HCEC 1CT (cell line): ENCODE measurements at regions not wholly inside any gene's neighbourhood (a gene's known extent, or its start where the extent isn't known, plus 50 kb on each side); places are given as distances from the start of the nearest gene placed in this dataset.

Experiments used
- DNase-seq: peaks from one replicate; pipeline ENCODE4 v3.0.0-alpha.2; 2017

DNA sequence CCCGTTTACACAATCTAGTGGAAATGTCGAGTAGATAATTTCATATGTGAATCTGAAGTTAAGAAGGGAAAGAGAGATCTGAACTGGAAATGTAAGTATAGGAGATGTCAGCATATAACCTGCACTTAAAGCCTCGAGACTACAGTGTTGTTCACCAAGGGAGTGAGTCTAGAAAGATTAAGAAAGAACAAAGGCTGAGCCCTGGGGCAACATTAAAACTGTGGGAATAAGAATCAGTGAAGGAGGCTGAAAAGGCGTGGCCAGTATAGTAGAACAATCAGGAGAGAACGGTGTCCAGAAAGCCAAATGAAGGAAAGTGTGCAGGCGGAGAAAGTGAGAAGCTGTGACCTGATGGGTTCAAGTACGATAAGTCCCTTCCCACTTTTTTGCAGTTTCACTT lies 118.8 kb upstream of the TENM3 start:
- no peak for DNase-seq

DNA sequence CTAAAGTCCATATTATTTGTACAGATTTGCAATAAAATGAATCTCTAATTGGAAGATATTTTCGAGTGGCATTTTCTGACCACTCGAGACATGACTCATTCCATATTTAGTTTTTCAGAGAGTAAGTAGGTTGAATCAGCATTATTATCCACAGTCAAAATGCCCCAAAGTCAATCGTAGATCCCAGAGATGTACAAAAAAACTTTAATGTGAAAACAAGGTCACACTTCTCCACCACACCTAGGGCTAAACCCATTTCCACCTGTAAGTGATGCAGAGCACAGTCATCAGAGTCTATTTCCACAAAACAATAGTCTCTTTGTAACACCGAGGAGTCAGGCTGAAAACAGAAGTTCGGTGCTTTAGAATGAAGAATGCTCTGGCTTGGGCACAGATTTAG lies 117.1 kb upstream of the TENM3 start:
- no peak for DNase-seq

- DNase-seq, result peak; percentile 43
These were observed 116.6 kb upstream of the TENM3 start for GRCh38 chr4:182126603-182127002.

DNA sequence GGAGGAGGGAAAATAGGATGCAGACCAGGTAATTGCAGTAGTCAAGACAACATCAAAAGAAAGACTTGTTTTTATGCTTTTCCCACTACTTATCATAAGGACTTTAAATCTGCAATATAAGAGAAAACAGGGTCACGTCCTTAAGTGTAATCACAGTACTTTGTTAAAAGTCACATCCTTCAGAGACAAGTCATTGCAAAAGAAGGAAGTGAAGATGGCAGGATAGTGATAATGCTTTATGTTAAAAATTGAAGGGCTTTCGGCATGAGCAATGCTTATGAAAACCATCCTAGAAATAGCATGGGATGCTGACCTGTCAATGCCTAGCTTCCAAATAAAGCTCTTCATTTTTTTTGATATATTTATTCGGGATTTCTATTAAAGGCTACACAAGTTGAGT lies 110.2 kb upstream of the TENM3 start:
- DNase-seq, result no peak

- no peak for DNase-seq
These were observed 108.9 kb upstream of the TENM3 start for GRCh38 chr4:182134261-182134660.

DNA sequence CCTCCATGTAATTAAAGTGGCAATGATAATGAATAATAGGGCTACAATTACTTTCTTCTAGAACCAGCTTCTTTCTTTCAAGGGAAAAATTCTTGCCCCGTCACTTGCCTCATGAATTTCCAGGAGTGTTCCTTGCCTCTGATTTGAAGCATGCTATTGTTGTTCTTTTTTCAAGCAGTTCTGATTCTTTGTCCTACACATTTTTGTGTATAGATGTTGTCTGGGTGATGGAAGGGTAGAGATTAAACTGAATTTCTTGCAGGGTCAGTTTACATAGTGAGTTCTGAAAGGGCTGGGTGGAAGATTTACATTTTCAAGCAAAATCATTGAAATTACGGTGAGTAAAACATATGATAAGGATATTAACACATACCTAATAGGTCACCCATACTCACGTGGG lies 107.0 kb upstream of the TENM3 start:
- no peak for DNase-seq

DNA sequence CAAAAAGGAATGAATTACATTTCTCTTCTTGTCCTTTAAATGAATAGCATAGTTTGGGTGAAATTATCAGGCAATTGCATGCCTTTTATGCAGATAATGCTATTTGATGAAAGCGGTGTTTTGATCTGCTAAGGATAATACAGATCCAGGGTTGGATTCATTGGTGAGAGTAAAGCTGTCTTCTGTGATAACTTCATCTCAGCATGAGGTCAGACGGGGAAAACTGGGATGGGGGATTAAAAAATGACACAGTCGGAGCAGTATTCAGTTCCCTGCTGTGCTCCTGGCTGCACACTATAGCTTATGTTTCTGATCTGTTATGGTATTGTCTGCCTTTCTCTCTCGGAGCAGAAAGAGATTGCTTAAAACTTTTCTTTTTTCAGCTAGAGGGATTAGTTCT lies 105.9 kb upstream of the TENM3 start:
- DNase-seq, result no peak

DNA sequence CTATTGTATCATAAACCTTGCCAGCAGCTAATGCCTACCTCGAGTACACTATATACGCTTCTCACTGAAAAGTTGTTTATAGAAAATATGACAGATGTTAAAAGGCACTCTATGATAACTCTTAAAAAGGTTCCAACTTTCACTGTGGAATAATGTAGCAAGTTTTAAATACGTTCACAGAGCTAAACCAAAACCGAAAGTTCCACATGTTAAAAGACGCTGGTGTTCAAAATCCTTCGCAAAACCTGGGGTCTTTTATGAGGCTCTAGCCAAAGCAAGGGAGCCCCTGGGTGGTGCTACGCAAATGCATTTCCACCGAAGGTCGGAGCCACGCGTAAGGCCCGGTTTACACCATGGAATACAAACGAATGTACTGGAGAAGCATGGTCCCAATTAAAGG lies 103.7 kb upstream of the TENM3 start:
- no peak for DNase-seq

DNA sequence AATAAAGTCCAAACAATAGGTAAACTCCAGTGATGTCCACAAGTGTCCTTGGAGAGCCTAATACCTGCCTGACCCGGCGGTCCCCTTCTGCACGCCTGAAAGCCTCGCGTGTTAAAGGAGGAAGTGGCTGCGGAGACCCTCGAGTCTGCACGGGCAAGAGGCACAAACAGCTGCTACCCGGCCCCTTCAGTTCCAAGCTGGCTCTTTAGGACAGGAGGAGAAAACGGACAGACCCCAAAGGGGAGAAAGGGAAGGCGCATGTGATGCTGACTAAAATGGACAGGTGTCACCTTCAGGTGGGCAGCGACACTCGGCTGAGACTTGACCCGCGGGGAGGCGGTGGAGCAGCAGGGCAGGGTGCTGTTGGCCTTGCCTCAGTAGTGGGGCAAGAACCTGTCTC lies 102.7 kb upstream of the TENM3 start:
- DNase-seq, result no peak

GRCh38 chr4:182141061-182141460 lies 102.1 kb upstream of the TENM3 start:
- no peak for DNase-seq

DNA sequence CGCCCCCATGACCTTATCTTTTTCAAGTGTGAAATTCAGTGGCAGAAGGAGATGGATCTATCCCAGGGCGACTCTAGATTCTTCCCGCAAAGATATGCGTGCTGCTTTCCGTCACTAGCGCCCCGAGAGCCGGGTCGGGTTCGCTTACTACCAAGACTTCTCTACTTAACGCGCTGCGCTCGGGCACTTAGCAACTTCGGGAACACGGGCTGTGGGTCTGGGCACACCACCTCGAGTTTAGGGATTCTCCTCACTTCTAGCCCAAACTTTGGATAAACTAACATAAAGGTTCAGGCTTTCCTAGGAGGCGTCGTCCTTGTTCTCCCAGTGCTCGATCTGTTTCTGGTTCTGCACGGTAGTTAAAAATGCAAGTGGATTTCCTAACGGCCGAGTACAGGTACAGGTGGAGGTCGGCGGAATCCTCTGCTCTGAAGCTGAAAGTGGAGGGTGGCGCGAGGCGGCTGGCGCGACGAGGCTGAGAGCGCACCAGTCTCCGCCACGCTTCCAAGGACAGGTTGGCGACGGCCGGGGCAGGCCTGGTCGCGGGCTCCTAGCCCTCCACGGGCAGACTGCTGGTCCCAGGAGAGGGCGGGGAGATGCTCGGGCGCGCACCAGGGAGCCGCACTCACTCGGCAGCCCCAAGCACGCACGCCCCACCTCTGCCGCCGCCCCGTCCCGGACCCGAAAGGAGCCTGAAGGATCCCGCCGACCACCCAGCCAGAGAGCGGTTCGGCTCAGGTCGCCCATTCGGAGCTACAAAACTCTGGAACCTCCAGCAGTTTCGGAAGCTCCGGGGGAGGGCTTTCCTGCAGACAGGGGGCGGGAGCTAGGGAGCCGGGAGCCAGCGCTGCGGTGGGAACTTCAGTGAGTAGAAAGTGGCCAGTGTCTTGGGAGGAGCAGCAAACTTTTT lies 100.8 kb upstream of the TENM3 start:
- no peak for DNase-seq

DNA sequence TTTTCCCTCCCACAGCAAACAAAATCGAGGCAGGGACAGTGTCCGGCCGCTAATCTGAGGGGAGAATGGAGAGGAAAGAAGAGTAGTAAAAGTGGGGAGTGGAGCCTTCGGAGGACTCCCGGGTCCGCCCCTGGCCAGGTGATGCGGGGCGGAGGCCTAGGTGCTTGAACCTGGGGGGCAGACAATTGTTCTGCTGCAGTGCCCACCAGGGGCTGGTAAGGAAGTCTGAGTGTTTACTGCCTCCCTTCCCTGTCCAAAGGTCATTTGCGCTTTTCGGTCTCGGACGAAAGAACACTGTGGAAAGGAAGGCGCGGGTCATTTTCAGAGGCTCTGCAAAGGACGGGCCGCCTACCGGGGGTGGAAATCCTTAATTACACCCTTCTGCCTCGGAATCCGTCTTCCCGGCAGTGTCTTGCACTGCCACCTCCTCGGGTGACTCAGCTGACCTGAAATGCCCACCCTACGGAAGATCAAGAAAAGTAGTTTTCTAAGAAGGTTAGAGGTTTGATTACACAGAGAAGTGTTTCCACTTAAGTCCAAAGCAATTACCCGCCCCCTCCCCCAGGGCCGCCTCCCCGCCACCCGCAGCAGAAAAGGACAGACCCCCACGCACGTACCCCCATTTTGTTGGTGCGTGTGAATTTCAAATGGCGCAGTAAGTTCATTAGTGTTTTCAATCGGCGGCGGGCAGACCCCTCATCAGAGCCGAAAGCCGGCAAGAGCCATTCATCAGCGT lies 99.9 kb upstream of the TENM3 start:
- no peak for DNase-seq

- DNase-seq, result peak; percentile 47
These were observed 99.2 kb upstream of the TENM3 start for GRCh38 chr4:182143822-182144625.

- no peak for DNase-seq
These were observed 98.4 kb upstream of the TENM3 start for GRCh38 chr4:182144626-182145333.

DNA sequence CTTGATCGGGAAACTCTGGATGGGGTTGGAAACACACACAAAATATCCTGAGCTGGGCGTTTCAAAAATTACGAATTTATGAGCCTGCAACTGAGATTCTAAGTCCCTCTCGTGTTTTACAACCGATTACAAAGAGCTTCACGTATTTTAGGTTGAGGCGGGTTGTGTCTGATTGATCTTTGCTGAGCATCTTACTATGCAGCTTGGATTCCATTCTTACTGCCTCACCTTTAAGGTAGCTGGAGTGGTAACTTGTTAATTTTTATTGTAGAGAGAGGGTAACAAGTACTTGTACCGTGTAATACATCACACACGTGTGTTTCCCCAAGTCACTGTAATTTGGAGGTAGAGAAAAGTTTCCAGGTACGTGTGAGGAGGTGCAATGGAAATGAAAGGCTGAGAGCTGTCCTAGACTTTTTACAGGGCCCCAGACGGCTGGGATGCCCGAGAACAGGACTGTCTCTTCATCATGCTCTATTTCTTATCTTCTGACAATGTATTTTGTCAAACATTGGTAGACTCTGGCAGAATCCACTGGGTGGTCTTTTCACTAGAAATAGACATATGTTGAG lies 97.8 kb upstream of the TENM3 start:
- no peak for DNase-seq

GRCh38 chr4:182147391-182147790 lies 95.8 kb upstream of the TENM3 start:
- DNase-seq, result no peak

DNA sequence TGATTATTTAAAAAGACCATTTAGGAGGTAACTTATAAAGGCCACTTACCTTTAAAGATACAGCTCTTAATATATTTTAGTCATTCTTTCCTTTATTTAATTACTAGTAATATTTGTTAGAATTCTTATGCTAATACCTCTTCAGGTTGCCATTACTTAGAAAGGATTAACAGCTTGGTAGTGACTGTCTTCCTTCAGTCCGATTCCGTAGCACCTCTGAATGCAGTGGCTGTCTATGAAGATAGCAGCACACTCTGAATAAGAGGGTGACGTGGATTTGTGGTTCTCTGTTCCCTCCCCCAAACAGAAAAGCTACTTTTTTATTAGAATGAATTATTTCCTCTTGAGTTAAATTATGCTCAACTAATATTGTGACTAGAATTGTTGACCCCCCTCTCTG lies 92.6 kb upstream of the TENM3 start:
- DNase-seq, result no peak

- DNase-seq, result no peak
These were observed 87.4 kb upstream of the TENM3 start for GRCh38 chr4:182155806-182156205.

GRCh38 chr4:182163180-182163579 lies 80.0 kb upstream of the TENM3 start:
- DNase-seq, result no peak

DNA sequence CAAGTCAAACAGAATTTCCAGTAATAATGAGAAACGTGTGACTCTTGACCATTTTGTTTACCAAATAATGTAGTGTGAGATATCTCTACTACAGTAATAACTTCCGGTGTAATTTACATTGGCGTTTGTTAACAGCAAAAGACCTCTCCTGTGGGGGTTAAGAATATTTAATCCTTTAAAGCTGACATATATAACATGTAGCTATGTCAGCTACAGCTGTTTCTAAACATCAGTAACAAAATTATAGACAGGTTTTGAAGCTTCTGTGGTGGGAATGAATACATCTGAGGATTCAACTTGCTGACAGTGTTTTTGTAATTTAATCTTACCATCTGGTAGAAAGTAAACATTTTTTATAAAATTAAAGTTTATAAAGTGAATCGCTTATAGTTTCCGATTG lies 73.6 kb upstream of the TENM3 start:
- no peak for DNase-seq

DNA sequence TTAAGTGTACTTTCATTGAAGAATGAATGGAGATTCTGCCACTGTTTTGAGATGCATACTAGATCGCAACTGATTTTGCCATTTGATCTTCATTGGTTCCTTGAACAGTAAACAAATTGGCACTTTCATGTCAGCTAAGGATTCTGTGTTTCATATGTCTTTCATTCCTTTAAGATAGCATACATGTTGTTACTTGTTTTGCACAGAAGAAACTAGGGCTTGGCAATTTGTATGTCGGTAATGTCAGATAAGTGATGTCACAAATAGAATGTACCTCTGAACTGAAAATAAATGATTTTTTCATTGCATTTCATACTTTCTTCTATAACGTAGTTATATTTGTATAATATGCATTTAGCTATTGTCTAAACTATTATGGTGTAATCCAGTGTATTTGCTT lies 73.2 kb upstream of the TENM3 start:
- DNase-seq, result no peak

DNA sequence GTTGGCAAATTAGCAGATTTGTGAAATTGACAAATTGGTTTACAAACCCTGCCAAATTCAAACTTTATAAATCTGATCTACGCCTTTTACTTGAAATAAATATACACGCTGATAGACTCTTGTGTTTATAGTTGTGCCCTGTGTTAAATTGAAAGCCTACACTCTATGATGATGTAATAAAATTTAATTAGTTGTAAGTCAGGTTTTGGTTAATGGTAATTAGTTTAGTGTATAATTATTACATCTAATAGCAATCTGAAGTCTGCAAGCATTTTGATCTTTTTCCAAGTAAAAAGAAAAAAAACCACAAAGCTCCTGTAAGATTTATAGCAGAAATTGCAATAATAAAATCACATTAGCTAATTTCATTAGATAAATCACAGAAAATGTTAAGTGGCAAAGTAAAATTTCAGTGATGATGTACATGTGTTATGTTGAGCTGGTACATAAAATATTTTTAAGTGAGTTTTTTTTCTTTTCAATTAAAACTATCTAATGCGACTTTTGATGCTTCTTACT lies 72.7 kb upstream of the TENM3 start:
- no peak for DNase-seq
